CD14-positive monocyte (primary cell): ENCODE measurements at regions not wholly inside any gene's neighbourhood (a gene's known extent, or its start where the extent isn't known, plus 50 kb on each side); places are given as distances from the start of the nearest gene placed in this dataset.

Experiments used
- DNase-seq, 3 donors: peaks; one replicate each; pipeline ENCODE4 v3.0.0-alpha.2; 2011 to 2022
- H2AFZ ChIP-seq: 2 replicates; pipeline ENCODE4 v1.6.0; 2012; ENCODE audit warnings: mild to moderate bottlenecking, low read depth, low read length, inconsistent platforms; ENCODE audit not compliant: insufficient read depth, poor library complexity, severe bottlenecking
- H3K27ac ChIP-seq, 2 donors: 1 replicate in 1 of 2; 2 replicates in 1 of 2; pipeline ENCODE4 v1.5.1; 2012 to 2013; ENCODE audit warnings: low read length in 2 of 2, control low read depth in 1 of 2, inconsistent platforms in 1 of 2, low read depth in 1 of 2, mild to moderate bottlenecking in 1 of 2
- H3K27me3 ChIP-seq, 2 donors: one replicate each; pipeline versions ENCODE4 v1.6.0 to v1.6.1; 2011 to 2013; ENCODE audit warnings: low read length in 2 of 2; ENCODE audit not compliant: control insufficient read depth in 2 of 2, insufficient read depth in 2 of 2
- H3K36me3 ChIP-seq, 2 donors: replicated peaks in 1 of 2; 1 replicate in 1 of 2; 2 replicates in 1 of 2; pipeline versions ENCODE4 v1.5.1 to v1.6.1; 2012 to 2013; ENCODE audit warnings: low read length in 2 of 2, control low read depth in 1 of 2, inconsistent platforms in 1 of 2, mild to moderate bottlenecking in 1 of 2; ENCODE audit not compliant: insufficient read depth in 2 of 2, control insufficient read depth in 1 of 2
- H3K4me1 ChIP-seq, 2 donors: 1 replicate in 1 of 2; 2 replicates in 1 of 2; pipeline versions ENCODE4 v1.5.1 to v1.6.1; 2012 to 2013; ENCODE audit warnings: low read length in 2 of 2, control low read depth in 1 of 2, inconsistent platforms in 1 of 2, mild to moderate bottlenecking in 1 of 2, moderate library complexity in 1 of 2; ENCODE audit not compliant: insufficient read depth in 2 of 2, control insufficient read depth in 1 of 2
- H3K4me2 ChIP-seq: replicated peaks from 2 replicates; pipeline ENCODE3; 2012; ENCODE audit warnings: low read length, moderate library complexity, mild to moderate bottlenecking; ENCODE audit not compliant: poor library complexity, severe bottlenecking; ENCODE audit errors: extremely low read depth
- H3K4me3 ChIP-seq, 3 experiments: fragments of 200-600 bp in 1 of 3; sonication (generic) in 1 of 3; replicated peaks in 1 of 3; 1 replicate in 2 of 3; 2 replicates in 1 of 3; pipeline ENCODE4 v1.5.1; 2011 to 2013; ENCODE audit warnings: low read length in 3 of 3, mild to moderate bottlenecking in 3 of 3, control low read depth in 2 of 3, low read depth in 2 of 3, inconsistent platforms in 1 of 3, moderate library complexity in 1 of 3
- H3K79me2 ChIP-seq: 2 replicates; pipeline ENCODE4 v1.6.0; 2012; ENCODE audit warnings: mild to moderate bottlenecking, control low read depth, inconsistent platforms, low read length, moderate library complexity; ENCODE audit not compliant: insufficient read depth
- H3K9ac ChIP-seq: 2 replicates; pipeline ENCODE4 v1.6.0; 2017; ENCODE audit warnings: low read length, mild to moderate bottlenecking; ENCODE audit not compliant: insufficient read depth, poor library complexity, severe bottlenecking
- H3K9me3 ChIP-seq, 2 donors: replicated peaks in 1 of 2; 1 replicate in 1 of 2; 2 replicates in 1 of 2; pipeline versions ENCODE4 v1.5.1 to v1.6.1; 2012 to 2013; ENCODE audit warnings: low read length in 2 of 2, control low read depth in 1 of 2; ENCODE audit not compliant: control insufficient read depth in 1 of 2, insufficient read depth in 1 of 2
- H4K20me1 ChIP-seq: 2 replicates; pipeline ENCODE4 v1.6.0; 2012; ENCODE audit warnings: mild to moderate bottlenecking, low read length, control low read depth, moderate library complexity; ENCODE audit not compliant: insufficient read depth
- H3K27ac Mint-ChIP-seq, 7 donors: one replicate each; pipeline ENCODE4 v1.8.0; 2020; ENCODE audit warnings: mild to moderate bottlenecking in 7 of 7, mixed read lengths in 7 of 7, moderate library complexity in 6 of 7, inconsistent platforms in 2 of 7
- H3K27me3 Mint-ChIP-seq, 3 donors: one replicate each; pipeline ENCODE4 v1.8.0; 2021 to 2022; ENCODE audit warnings: low read depth in 3 of 3, mild to moderate bottlenecking in 3 of 3, mixed read lengths in 3 of 3, moderate library complexity in 3 of 3, inconsistent platforms in 1 of 3
- H3K36me3 Mint-ChIP-seq, 2 donors: one replicate each; pipeline ENCODE4 v1.8.0; 2020; ENCODE audit warnings: mixed read lengths in 2 of 2, inconsistent platforms in 1 of 2, mild to moderate bottlenecking in 1 of 2
- H3K4me1 Mint-ChIP-seq: one replicate; pipeline ENCODE4 v1.8.0; 2020; ENCODE audit warnings: mild to moderate bottlenecking, mixed read lengths
- H3K4me3 Mint-ChIP-seq, 2 donors: one replicate each; pipeline ENCODE4 v1.8.0; 2020; ENCODE audit warnings: mild to moderate bottlenecking in 2 of 2, mixed read lengths in 2 of 2, moderate library complexity in 1 of 2
- H3K9me3 Mint-ChIP-seq, 7 donors: one replicate each; pipeline ENCODE4 v1.8.0; 2020 to 2022; ENCODE audit warnings: mixed read lengths in 7 of 7, mild to moderate bottlenecking in 6 of 7, moderate library complexity in 6 of 7, inconsistent platforms in 2 of 7
- WGBS: methylation state at CpG from one replicate; pipeline ENCODE4 v1.1.5; 2013; ENCODE audit warnings: missing lambda C conversion rate; ENCODE audit not compliant: insufficient coverage; 5-methylcytosine and 5-hydroxymethylcytosine counted together
- intact Hi-C, 2 donors: fragments of 100-400 bp; cut with micrococcal nuclease; formaldehyde crosslinking; loops; one replicate each; pipeline versions ENCODE4 v1.15.0 to v1.15.1; 2023
- TF ChIP-seq, protein P1 (sequence below): fragments of 200-600 bp; IDR thresholded peaks from one replicate; pipeline ENCODE4 v1.8.0; 2022; ENCODE audit warnings: antibody characterized with exemption, mild to moderate bottlenecking

GRCh38 chr9:26559506-26559905 is 333.1 kb downstream of the CAAP1 start:
- Mint-ChIP-seq H3K9me3 (peaks cover 0 to 4% (median 2%) of the 10 kb centered on the region in 7 donors), H3K4me3 (no peak overlapping the region), H3K27me3 (peaks cover 0 to 1% (median 0%) of the 10 kb centered on the region in 3 donors), H3K4me1 (no peaks in the 10 kb centered on the region), H3K27ac (no peak overlapping the region), H3K36me3 (no peaks in the 10 kb centered on the region)
- WGBS, result 92% methylated on average over 2 of the region's 3 CpGs
- TF ChIP-seq, protein P1, sequence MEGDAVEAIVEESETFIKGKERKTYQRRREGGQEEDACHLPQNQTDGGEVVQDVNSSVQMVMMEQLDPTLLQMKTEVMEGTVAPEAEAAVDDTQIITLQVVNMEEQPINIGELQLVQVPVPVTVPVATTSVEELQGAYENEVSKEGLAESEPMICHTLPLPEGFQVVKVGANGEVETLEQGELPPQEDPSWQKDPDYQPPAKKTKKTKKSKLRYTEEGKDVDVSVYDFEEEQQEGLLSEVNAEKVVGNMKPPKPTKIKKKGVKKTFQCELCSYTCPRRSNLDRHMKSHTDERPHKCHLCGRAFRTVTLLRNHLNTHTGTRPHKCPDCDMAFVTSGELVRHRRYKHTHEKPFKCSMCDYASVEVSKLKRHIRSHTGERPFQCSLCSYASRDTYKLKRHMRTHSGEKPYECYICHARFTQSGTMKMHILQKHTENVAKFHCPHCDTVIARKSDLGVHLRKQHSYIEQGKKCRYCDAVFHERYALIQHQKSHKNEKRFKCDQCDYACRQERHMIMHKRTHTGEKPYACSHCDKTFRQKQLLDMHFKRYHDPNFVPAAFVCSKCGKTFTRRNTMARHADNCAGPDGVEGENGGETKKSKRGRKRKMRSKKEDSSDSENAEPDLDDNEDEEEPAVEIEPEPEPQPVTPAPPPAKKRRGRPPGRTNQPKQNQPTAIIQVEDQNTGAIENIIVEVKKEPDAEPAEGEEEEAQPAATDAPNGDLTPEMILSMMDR, result no peak
- H3K9ac ChIP-seq, result no peak overlapping the region
- no peak for DNase-seq
- H2AFZ ChIP-seq, result no peak overlapping the region
- H3K27ac ChIP-seq, result no peak overlapping the region
- intact Hi-C loops, result no loop called here
- no peaks in the 10 kb centered on the region for H4K20me1 ChIP-seq
- no peaks in the 10 kb centered on the region for H3K4me1 ChIP-seq
- no peaks in the 10 kb centered on the region for H3K9me3 ChIP-seq
- H3K79me2 ChIP-seq, result no peaks in the 10 kb centered on the region
- no peak overlapping the region for H3K4me2 ChIP-seq
- no peaks in the 10 kb centered on the region for H3K27me3 ChIP-seq
- H3K36me3 ChIP-seq, result no peaks in the 10 kb centered on the region
- no peak overlapping the region for H3K4me3 ChIP-seq

DNA sequence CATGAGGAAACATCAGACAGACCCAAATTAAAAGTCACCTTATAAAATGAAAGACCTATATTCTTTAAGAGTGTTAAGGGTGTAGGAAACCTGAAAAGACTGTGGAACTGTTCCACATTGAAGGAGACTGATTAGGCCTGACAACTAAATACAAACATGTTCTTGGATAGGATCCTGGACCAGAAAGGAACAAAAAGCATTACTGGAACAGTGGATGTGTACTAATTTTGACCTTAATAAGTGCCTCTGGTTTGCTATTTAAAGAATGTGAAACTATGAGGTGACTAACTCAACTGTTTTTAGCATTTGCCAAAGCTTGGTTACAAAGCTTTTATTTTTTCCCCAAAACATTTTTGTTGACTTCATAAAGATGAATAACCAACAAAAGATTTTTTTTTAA is 340.6 kb downstream of the CAAP1 start:
- Histone ChIP-seq H3K79me2 (no peaks in the 10 kb centered on the region), H2AFZ (no peak overlapping the region), H3K9me3 (no peaks in the 10 kb centered on the region), H3K9ac (no peak overlapping the region), H3K27ac (no peak overlapping the region), H4K20me1 (no peaks in the 10 kb centered on the region), H3K4me2 (no peak overlapping the region), H3K4me1 (no peaks in the 10 kb centered on the region), H3K27me3 (no peaks in the 10 kb centered on the region), H3K36me3 (no peaks in the 10 kb centered on the region), H3K4me3 (no peak overlapping the region)
- no peak overlapping the region for H3K4me3 Mint-ChIP-seq
- TF ChIP-seq, protein P1, result no peak
- peaks cover 0 to 2% (median 0%) of the 10 kb centered on the region in 3 donors for H3K27me3 Mint-ChIP-seq
- no peaks in the 10 kb centered on the region for H3K4me1 Mint-ChIP-seq
- no peak for DNase-seq
- H3K27ac Mint-ChIP-seq, result no peak overlapping the region
- H3K9me3 Mint-ChIP-seq, result peaks cover 0 to 4% (median 2%) of the 10 kb centered on the region in 7 donors
- intact Hi-C loops, result no loop called here
- no peaks in the 10 kb centered on the region for H3K36me3 Mint-ChIP-seq
